ENCODE measurements at regions not wholly inside any gene's neighbourhood (a gene's known extent, or its start where the extent isn't known, plus 50 kb on each side); places are given as distances from the start of the nearest gene placed in this dataset.
"Not testable (repeated sequence)": the region's sequence is repeated elsewhere in the genome, so short reads cannot be mapped to it uniquely, and the experiment has no call there.

DNA sequence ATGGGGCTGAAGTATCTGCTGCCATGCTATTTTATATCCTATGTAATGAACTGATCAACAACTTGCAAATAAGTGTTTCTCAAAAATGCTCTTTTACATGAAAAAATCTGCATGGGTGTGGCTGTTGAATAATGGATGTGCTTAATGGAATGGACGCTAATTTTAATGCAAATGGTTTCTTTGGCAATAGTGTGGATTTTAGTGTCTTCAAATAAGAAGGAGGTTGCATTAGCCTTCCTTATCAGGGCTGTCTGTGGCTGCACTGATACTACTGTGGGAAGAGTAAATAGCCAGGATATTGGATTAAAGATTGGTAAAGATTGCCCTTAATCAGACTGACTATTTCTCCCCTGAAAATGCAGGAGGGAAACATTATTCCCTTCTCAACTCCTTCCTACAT lies 121.9 kb upstream of the STK32A start:
- WGBS (ENCODE audit: insufficient coverage, insufficient read length): no CpG with 5 or more reads among the region's 1 CpG
- H3K9me3 ChIP-seq (ENCODE audit: control insufficient read depth, insufficient read depth, low read length): no peaks in the 10 kb centered on the region; the same call in 1 of the 2 replicates
- no peaks in the 10 kb centered on the region for H3K27me3 ChIP-seq (ENCODE audit: control insufficient read depth, insufficient read depth, low read length)
- DNase-seq (ENCODE audit: low read depth, low spot score): no peak
- H3K36me3 ChIP-seq (ENCODE audit: control insufficient read depth, insufficient read depth, low read length): no peaks in the 10 kb centered on the region
- H3K4me1 ChIP-seq (ENCODE audit: control insufficient read depth, insufficient read depth, low read length): no peaks in the 10 kb centered on the region
- no peak overlapping the region for H3K4me3 ChIP-seq (ENCODE audit: low read length)
- H3K27ac ChIP-seq (ENCODE audit: low read length): no peak overlapping the region

DNA sequence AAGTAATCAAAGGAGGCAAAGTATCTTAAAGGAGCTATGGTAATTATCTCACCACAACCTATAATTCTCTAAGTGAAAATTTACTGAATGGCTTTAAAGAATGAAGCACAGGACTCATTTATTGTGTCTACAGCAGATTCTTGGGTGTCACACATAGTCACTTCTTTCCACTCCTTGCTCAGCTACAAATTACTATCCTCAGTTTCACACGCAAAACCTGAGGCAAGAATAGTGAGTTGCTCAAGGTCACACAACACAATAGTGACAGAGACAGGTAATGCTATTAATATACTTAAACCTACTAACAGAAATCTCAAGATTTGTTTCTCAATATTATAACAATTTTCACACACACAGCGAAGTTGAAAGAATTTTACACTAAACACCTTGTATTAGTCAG lies 120.9 kb upstream of the STK32A start:
- no CpG with 5 or more reads among the region's 2 CpGs for WGBS (ENCODE audit: insufficient coverage, insufficient read length)
- no peaks in the 10 kb centered on the region for H3K36me3 ChIP-seq (ENCODE audit: control insufficient read depth, insufficient read depth, low read length)
- no peaks in the 10 kb centered on the region for H3K4me1 ChIP-seq (ENCODE audit: control insufficient read depth, insufficient read depth, low read length)
- no peak for DNase-seq (ENCODE audit: low read depth, low spot score)
- H3K27ac ChIP-seq (ENCODE audit: low read length): no peak overlapping the region
- H3K4me3 ChIP-seq (ENCODE audit: low read length): no peak overlapping the region
- H3K9me3 ChIP-seq (ENCODE audit: control insufficient read depth, insufficient read depth, low read length): no peaks in the 10 kb centered on the region; the same call in 1 of the 2 replicates
- H3K27me3 ChIP-seq (ENCODE audit: control insufficient read depth, insufficient read depth, low read length): no peaks in the 10 kb centered on the region

DNA sequence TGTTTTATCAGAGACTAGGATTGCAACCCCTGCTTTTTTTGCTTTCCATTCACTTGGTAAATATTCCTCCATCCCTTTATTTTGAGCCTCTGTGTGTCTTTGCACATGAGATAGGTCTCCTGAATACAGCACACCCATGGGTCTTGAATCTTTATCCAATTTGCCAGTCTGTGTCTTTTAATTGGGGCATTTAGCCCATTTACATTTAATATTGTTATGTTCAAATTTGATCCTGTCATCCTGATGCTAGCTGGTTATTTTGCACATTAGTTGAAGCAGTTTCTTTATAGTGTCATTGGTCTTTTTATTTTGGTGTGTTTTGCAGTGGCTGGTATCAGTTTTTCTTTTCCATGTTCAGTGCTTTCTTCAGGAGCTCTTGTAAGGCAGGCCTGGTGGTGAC lies 95.1 kb upstream of the STK32A start:
- H3K9me3 ChIP-seq (ENCODE audit: control insufficient read depth, insufficient read depth, low read length); H3K36me3 ChIP-seq (ENCODE audit: control insufficient read depth, insufficient read depth, low read length); H3K27me3 ChIP-seq (ENCODE audit: control insufficient read depth, insufficient read depth, low read length); H3K4me3 ChIP-seq (ENCODE audit: low read length); H3K4me1 ChIP-seq (ENCODE audit: control insufficient read depth, insufficient read depth, low read length); DNase-seq (ENCODE audit: low read depth, low spot score); H3K27ac ChIP-seq (ENCODE audit: low read length): not testable (repeated sequence)

DNA sequence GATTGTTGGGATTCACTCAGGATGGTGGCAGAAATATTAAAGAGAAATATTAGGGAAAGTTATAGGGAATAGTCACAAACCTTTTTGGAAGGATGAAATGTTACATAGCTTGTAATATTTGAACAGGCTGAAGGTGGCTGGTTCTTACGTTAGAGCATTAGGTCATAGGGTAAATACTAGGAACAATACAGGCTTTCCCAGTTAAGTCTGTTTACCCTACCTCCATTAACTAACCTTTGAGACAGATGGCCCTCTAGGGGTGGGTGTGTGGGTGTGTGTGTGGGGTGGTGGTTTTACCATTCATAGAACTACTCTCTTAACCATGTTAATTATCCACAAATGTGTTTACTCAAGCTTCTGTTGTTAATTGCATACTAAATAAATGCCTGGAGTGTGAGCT lies 94.3 kb upstream of the STK32A start:
- no peaks in the 10 kb centered on the region for H3K36me3 ChIP-seq (ENCODE audit: control insufficient read depth, insufficient read depth, low read length)
- H3K27ac ChIP-seq (ENCODE audit: low read length): no peak overlapping the region
- no peaks in the 10 kb centered on the region for H3K27me3 ChIP-seq (ENCODE audit: control insufficient read depth, insufficient read depth, low read length)
- H3K9me3 ChIP-seq (ENCODE audit: control insufficient read depth, insufficient read depth, low read length): no peaks in the 10 kb centered on the region
- no CpG with 5 or more reads among the region's 1 CpG for WGBS (ENCODE audit: insufficient coverage, insufficient read length)
- H3K4me3 ChIP-seq (ENCODE audit: low read length): no peak overlapping the region
- no peak for DNase-seq (ENCODE audit: low read depth, low spot score)
- H3K4me1 ChIP-seq (ENCODE audit: control insufficient read depth, insufficient read depth, low read length): peaks cover 4% of the 10 kb centered on the region; the same call in 1 of the 2 replicates

DNA sequence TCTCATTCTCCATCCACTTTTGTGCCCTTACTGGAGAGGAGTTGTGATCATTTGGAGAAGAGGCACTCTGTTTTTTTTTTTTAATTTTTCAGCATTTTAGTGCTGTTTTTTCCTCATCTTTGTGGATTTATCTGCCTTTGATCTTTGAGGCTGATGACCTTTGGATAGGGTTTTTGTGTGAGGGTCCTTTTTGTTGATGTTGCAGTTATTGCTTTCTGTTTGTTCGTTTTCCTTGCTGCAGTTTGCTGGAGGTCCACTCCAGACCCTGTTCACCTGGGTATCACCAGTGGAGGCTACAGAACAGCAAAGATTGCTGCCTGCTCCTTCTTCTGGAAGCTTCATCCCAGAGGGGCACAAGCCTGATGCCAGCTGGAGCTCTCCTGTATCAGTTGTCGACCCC lies 93.2 kb upstream of the STK32A start:
- not testable (repeated sequence) for DNase-seq (ENCODE audit: low read depth, low spot score); H3K4me3 ChIP-seq (ENCODE audit: low read length); H3K9me3 ChIP-seq (ENCODE audit: control insufficient read depth, insufficient read depth, low read length); H3K27ac ChIP-seq (ENCODE audit: low read length); H3K4me1 ChIP-seq (ENCODE audit: control insufficient read depth, insufficient read depth, low read length); H3K36me3 ChIP-seq (ENCODE audit: control insufficient read depth, insufficient read depth, low read length); H3K27me3 ChIP-seq (ENCODE audit: control insufficient read depth, insufficient read depth, low read length)
- no CpG with 5 or more reads among the region's 2 CpGs for WGBS (ENCODE audit: insufficient coverage, insufficient read length)

DNA sequence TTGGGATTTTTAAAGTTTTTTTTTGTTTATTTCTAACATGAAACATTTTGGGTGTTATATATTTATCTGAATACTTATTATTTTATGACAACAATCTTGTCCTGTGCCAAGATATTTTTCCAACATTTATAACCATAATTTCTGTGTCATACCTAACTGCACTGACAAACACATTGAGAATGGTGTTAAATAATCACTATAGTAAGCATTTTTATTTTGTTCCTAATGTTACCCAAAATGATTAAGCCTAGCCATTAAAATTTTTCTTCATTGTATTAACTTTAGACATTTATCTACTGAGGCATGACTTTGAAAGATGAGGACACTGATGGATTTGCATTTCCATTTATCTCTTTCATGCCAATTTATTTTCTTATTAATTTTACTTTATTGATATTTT lies 91.6 kb upstream of the STK32A start:
- DNase-seq (ENCODE audit: low read depth, low spot score): no peak

DNA sequence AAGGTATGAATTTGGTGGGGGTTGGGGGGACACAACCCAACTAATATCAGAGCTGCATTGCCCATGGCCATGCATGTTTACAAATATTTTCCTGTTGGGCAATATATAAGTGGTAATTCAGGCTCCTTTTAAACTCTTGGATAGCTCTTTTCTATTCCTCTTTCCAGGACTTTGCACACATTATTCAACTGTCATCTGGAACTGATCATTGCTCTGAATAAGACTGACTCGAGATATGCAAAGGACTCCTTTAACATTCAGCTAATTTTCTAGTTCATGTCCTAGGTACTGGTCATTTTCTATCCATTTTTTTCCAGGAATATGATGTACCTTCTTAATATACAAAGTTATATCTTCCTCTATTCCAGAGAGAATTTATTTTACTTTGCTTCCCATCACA lies 89.5 kb upstream of the STK32A start:
- Histone ChIP-seq H3K27ac (ENCODE audit: low read length) (no peak overlapping the region), H3K4me3 (ENCODE audit: low read length) (no peak overlapping the region), H3K27me3 (ENCODE audit: control insufficient read depth, insufficient read depth, low read length) (no peaks in the 10 kb centered on the region), H3K9me3 (ENCODE audit: control insufficient read depth, insufficient read depth, low read length) (no peaks in the 10 kb centered on the region), H3K4me1 (ENCODE audit: control insufficient read depth, insufficient read depth, low read length) (peaks cover 4% of the 10 kb centered on the region; the same call in 1 of the 2 replicates), H3K36me3 (ENCODE audit: control insufficient read depth, insufficient read depth, low read length) (no peaks in the 10 kb centered on the region)
- WGBS (ENCODE audit: insufficient coverage, insufficient read length): no CpG with 5 or more reads among the region's 1 CpG
- no peak for DNase-seq (ENCODE audit: low read depth, low spot score)

More for the DNA sequence above, 91.6 kb upstream of the STK32A start:
- H3K27ac ChIP-seq (ENCODE audit: low read length): no peak overlapping the region
- no peaks in the 10 kb centered on the region for H3K36me3 ChIP-seq (ENCODE audit: control insufficient read depth, insufficient read depth, low read length)
- H3K4me3 ChIP-seq (ENCODE audit: low read length): no peak overlapping the region
- H3K9me3 ChIP-seq (ENCODE audit: control insufficient read depth, insufficient read depth, low read length): no peaks in the 10 kb centered on the region
- no peaks in the 10 kb centered on the region for H3K27me3 ChIP-seq (ENCODE audit: control insufficient read depth, insufficient read depth, low read length)
- peaks cover 4% of the 10 kb centered on the region; the same call in 1 of the 2 replicates for H3K4me1 ChIP-seq (ENCODE audit: control insufficient read depth, insufficient read depth, low read length)

DNA sequence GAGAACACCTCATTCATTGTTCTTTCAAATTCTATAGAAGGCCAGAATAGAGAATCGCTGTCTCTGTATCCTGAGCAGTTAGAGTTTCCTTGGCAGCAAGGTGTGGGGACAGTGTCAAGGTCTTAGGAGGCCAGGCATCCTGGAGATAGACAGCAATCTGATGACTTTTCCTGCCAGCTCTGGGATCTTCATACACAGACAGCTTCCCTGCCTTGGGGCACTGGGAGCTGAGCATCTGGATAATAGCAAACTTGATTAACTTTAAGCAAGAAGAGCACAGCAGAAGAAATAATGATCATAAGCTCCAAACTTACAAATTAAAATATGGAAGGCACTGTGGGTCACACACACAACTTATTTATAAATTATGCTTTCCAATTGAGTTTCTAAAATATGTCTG lies 86.1 kb upstream of the STK32A start:
- Histone ChIP-seq H3K27ac (ENCODE audit: low read length) (no peak overlapping the region), H3K27me3 (ENCODE audit: control insufficient read depth, insufficient read depth, low read length) (no peaks in the 10 kb centered on the region), H3K4me1 (ENCODE audit: control insufficient read depth, insufficient read depth, low read length) (no peaks in the 10 kb centered on the region), H3K4me3 (ENCODE audit: low read length) (no peak overlapping the region), H3K9me3 (ENCODE audit: control insufficient read depth, insufficient read depth, low read length) (no peaks in the 10 kb centered on the region), H3K36me3 (ENCODE audit: control insufficient read depth, insufficient read depth, low read length) (no peaks in the 10 kb centered on the region)
- DNase-seq (ENCODE audit: low read depth, low spot score): no peak
- WGBS (ENCODE audit: insufficient coverage, insufficient read length): no CpG with 5 or more reads among the region's 1 CpG

DNA sequence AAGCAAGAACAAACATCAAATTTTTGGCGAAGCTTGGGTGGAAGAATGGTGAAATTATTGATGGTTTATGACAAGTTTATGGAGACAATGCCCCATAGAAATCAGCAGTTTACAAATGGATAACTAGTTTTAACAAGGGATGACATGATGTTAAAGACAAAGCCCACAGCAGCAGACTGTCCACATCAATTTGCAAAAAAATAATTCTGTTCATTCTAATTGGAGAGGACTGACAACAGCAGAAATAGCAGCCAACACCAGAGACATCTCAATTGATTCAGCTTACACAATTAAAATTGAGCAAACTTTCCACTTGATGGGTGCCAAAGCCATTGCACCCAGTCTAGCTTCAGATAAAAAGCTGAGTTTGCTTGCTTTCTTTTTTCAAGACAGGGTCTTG lies 82.7 kb upstream of the STK32A start:
- H3K9me3 ChIP-seq (ENCODE audit: control insufficient read depth, insufficient read depth, low read length): no peaks in the 10 kb centered on the region
- DNase-seq (ENCODE audit: low read depth, low spot score): no peak
- no peaks in the 10 kb centered on the region for H3K4me1 ChIP-seq (ENCODE audit: control insufficient read depth, insufficient read depth, low read length)
- no peak overlapping the region for H3K4me3 ChIP-seq (ENCODE audit: low read length)
- no peaks in the 10 kb centered on the region for H3K27me3 ChIP-seq (ENCODE audit: control insufficient read depth, insufficient read depth, low read length)
- no peaks in the 10 kb centered on the region for H3K36me3 ChIP-seq (ENCODE audit: control insufficient read depth, insufficient read depth, low read length)
- H3K27ac ChIP-seq (ENCODE audit: low read length): no peak overlapping the region
- WGBS (ENCODE audit: insufficient coverage, insufficient read length): no CpG with 5 or more reads among the region's 1 CpG

DNA sequence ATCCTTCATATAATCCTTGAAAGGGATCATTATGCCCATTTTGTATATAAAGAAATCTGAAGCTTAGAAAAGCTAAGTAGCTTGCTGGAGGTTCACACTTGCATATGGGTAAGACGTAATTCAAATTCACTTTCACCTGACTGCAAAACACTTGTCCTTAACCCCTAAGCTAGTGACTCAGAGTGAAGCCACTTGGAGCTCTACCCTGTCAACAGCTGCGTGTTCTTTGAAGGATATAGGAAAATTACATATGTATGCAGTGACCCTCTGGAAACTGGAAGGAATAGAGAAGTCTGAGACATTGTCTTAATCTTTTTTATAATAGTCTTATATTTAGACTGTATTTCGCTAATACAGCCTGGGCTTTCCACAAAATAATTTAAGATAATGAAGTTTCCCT lies 80.0 kb upstream of the STK32A start:
- no CpG with 5 or more reads among the region's 3 CpGs for WGBS (ENCODE audit: insufficient coverage, insufficient read length)
- H3K4me3 ChIP-seq (ENCODE audit: low read length): no peak overlapping the region
- no peaks in the 10 kb centered on the region for H3K9me3 ChIP-seq (ENCODE audit: control insufficient read depth, insufficient read depth, low read length)
- H3K27me3 ChIP-seq (ENCODE audit: control insufficient read depth, insufficient read depth, low read length): no peaks in the 10 kb centered on the region
- no peaks in the 10 kb centered on the region for H3K4me1 ChIP-seq (ENCODE audit: control insufficient read depth, insufficient read depth, low read length)
- no peaks in the 10 kb centered on the region for H3K36me3 ChIP-seq (ENCODE audit: control insufficient read depth, insufficient read depth, low read length)
- DNase-seq (ENCODE audit: low read depth, low spot score): no peak
- H3K27ac ChIP-seq (ENCODE audit: low read length): no peak overlapping the region

DNA sequence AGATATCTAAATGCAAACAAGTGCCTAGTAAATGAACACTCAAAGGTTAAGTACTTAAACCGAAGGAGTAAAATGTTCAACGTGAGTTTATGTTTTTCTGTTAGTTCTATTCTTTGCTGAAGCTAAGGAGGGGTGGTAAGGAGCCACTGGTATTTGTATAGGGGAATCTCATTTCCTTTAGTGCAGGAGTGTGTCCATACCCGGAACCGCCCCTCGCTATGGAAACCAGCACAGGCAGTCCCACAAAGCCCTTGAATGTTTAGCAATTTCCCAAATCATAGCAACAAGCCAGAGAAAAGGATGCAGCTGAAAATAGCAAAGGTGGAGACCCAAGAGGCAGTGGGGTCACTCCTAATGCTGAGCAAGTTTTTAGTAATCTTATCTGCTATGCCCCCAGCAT lies 78.8 kb upstream of the STK32A start:
- Histone ChIP-seq H3K4me3 (ENCODE audit: low read length) (no peak overlapping the region), H3K9me3 (ENCODE audit: control insufficient read depth, insufficient read depth, low read length) (no peaks in the 10 kb centered on the region), H3K4me1 (ENCODE audit: control insufficient read depth, insufficient read depth, low read length) (no peaks in the 10 kb centered on the region), H3K27ac (ENCODE audit: low read length) (no peak overlapping the region), H3K27me3 (ENCODE audit: control insufficient read depth, insufficient read depth, low read length) (no peaks in the 10 kb centered on the region), H3K36me3 (ENCODE audit: control insufficient read depth, insufficient read depth, low read length) (no peaks in the 10 kb centered on the region)
- no peak for DNase-seq (ENCODE audit: low read depth, low spot score)
- no CpG with 5 or more reads among the region's 5 CpGs for WGBS (ENCODE audit: insufficient coverage, insufficient read length)

Measured in iPS DF 6.9 (cell line).